ENCODE measurements at regions not wholly inside any gene's neighbourhood (a gene's known extent, or its start where the extent isn't known, plus 50 kb on each side); places are given as distances from the start of the nearest gene placed in this dataset.

GRCh38 chr5:54705994-54706653 lies 188.6 kb downstream of the SNX18 start:
- DNase-seq: no peak

DNA sequence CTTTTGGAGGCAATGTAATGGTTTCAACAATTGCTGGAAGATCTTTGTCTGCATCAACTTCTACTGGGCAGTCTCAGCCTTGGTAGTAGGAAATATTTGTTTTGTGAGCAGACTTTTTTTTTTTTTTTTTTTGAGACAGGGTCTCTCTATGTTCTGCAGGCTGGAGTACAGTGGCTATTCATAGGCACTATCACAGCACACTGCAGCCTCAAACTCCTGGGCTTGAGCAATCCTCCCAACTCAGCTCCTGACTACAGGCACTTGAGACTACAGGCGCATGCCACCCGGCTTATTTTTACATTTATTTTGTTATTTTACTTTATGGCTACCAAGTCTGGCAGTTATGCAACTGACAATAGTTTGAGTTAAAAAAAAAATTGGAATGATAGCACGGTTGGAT lies 187.3 kb downstream of the SNX18 start:
- DNase-seq: no peak

DNA sequence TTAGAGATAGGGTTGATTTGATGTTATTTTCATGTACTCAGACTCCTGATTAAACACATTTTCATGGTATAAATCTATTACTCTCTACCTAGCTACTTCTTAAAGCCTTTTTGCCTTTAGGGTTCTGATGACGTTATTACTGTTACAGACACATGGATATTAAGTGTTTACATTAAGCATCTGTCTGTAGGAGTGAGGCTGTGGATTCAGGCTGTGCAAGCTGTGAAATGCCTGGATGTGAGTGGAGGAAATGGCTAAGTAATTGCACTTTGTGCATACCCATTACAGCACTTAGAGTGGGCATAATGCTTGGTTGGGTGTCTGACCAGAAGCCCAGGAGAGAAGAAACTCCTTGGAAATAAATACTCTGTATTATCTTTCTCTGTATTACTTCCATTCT lies 186.8 kb downstream of the SNX18 start:
- DNase-seq: peak; percentile 59

DNA sequence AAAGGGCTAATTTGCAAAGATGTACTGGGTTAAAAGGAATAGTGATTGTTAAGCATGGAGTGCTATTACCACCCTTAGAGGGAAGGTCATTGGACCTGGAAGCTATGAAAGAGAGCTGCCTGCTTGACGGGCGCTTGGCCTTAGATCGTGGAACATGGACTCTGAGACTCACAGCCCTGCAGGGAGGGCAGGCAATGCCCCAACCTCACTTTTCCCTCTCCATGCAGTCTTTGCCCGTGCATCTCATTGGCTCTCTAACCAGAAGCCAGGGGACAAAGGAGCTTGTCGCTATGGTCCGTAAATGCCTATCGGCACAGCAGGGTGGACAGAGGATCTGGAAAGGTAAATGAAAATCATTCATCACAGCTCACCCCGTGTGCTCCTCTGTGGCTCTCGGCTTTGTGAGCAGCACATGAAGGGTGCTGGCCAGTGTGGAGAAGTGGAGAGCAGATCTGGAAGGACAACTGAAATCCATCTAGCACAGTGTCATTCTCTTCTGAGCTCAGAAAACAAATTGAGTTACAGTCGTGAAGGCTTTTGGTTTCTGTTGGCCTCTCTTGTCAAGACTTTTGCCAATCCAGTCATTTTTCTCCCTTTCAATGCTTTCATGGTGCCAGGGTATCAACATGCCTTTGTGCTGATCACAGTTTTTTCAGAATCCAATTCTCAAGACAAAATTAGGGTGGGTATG lies 186.2 kb downstream of the SNX18 start:
- DNase-seq: peak; percentile 59

GRCh38 chr5:54703133-54703532 lies 185.6 kb downstream of the SNX18 start:
- DNase-seq: peak; percentile 73

DNA sequence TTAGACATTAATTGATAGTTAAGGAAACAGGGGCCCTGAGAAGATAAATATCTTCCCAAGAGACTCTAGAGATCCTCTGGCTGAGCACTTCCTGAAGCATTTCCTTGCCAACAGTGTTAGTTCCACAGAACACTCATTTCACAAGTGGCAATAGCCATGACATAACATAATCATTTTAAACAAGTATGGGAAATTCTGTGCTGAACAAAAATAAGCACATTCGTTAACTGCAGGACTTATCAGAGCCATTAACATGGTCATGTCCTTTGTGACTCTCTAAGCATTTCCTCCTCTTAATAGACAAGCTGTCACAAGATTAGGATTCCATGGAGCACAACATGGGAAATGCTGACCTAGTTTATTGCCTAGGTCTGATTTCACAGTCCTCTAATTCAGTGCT lies 184.9 kb downstream of the SNX18 start:
- peak; percentile 27 for DNase-seq

- DNase-seq: peak; percentile 59
Observed at GRCh38 chr5:54700986-54701578, 183.5 kb downstream of the SNX18 start.

DNA sequence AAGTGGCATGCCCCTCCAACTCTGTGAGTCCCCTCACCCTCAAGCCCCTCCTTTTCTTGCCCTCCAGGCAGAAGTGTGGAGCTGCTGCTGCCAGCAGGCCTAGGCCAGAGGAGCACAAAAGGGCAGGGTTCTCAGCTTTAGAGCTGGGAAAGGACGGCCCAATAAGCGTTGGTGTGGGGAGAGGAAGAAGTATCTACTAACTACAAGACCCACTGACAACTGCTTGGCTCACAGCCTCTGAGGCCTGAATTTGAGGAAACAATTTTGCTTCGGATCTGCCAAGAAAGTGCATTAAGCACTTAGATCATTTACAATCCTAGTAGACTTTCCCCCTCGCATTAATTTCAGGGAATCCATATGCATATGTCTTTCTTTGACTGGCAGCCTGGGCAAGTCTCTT lies 179.4 kb downstream of the SNX18 start:
- no peak for DNase-seq

DNA sequence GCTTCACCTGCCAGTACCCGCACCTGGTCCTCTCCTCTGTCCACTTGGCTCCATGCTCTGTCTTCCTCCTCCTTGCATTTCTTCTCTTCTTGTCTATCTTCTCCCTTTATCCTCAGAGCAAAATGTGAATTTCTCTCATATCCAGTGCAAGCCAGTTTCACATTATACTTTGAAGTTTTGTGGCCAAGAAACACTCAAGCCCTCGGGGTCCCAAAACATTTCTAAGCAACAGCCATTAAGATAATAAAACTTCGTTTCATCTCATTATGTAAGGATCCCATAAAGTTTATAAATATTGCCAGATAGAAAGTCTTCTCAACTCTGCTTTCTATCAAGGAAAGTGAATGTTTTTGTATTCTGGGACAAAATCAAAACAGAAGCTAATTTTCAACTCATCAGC lies 178.8 kb downstream of the SNX18 start:
- DNase-seq: no peak

- DNase-seq: peak; percentile 46
Observed at GRCh38 chr5:54695198-54695966, 177.8 kb downstream of the SNX18 start.

GRCh38 chr5:54693936-54694657 lies 176.5 kb downstream of the SNX18 start:
- DNase-seq: no peak

- peak; percentile 42 for DNase-seq
Observed at GRCh38 chr5:54692631-54693030, 175.1 kb downstream of the SNX18 start.

- DNase-seq: no peak
Observed at GRCh38 chr5:54691656-54692055, 174.1 kb downstream of the SNX18 start.

GRCh38 chr5:54689411-54690251 lies 172.1 kb downstream of the SNX18 start:
- no peak for DNase-seq

- no peak for DNase-seq
Observed at GRCh38 chr5:54680998-54681397, 163.4 kb downstream of the SNX18 start.

DNA sequence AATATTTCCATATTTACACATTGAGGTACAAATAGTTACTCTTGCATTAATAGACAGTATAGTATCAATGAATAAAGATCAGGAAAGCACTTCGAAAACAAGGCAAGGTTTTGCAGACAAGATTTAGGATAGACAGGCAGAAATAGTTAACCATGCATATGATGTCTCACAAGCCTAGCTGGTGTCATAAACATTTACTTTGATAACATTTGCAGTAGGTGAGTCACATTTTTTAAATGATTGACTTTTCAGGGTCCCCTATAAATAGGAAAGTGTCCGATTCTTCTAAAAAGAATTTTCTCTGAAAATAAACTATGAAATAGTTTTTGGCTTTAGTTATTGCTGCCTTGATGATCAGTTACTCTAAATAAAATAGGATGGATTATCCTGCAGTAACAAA lies 162.1 kb downstream of the SNX18 start:
- DNase-seq: no peak

DNA sequence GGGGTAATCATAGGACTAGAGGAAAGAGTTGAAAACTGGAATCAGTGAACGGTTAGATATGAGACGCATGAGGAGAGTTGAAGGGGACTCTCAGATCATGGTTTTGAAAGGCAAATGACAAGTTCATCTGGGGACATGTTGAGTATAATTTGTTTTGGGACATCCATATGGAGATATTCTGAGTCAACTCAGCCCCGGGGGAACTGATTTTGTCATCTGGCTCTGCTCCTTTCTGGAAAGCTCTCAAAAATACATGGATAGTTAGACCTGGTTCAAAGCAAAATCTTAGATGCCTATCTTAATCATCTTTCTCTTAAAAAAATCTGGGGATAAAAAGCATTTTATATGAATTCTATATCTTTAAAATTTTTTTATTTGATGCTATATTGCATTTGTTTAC lies 161.2 kb downstream of the SNX18 start:
- no peak for DNase-seq

DNA sequence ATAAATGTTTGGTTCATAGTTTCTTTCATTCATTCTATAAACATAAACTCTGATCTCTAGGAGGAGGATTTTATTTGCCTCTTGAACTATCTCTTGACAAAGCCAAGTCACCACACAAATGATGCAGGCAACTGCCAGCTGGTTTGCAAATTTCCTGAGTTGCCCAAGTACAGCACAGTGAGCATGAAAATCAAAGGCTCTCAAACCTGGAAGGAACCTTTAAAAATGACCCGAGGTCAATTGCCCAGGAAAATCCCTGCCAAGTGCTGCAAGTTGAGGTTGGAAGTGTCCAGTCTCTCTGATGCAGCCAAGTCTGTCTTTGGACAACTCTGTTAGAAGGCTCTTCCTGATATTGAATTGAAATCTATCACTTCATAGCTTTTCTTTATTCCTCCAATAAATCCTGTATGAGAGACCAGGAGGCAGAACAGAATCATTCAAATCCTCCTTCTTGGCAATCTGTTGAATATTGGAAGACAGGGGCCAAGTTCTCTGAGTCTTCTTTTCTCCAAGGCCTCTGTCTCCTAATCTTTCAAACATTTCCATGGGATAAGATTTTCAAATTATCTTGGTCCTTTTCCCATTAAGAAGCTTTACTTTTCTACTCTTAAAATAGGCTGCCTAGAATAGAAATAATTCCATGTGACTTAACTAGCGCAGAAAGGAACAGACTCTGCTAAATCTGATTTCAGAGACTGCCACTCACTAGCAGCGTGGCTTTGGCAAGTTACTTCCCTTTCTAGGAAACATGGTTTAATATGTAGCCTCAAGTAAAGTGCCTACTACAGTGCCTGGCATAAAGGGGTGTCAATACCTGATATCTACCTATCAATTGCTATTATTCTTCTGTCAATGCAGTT lies 159.2 kb downstream of the SNX18 start:
- no peak for DNase-seq

GRCh38 chr5:54673523-54674225 lies 156.1 kb downstream of the SNX18 start:
- no peak for DNase-seq

- no peak for DNase-seq
Observed at GRCh38 chr5:54672871-54673270, 155.3 kb downstream of the SNX18 start.

Data from DMS53 (cell line).